Breast epithelium (tissue), 3 donors: ENCODE measurements at regions not wholly inside any gene's neighbourhood (a gene's known extent, or its start where the extent isn't known, plus 50 kb on each side); places are given as distances from the start of the nearest gene placed in this dataset.

Experiments used
- POLR2A ChIP-seq: fragments of 450-650 bp; IDR thresholded peaks from one replicate; pipeline ENCODE4 v1.6.1; 2016; ENCODE audit warnings: antibody characterized with exemption, mild to moderate bottlenecking, moderate library complexity
- POLR2AphosphoS5 ChIP-seq, 3 donors: sonication (generic); formaldehyde crosslinking; IDR thresholded peaks; one replicate each; pipeline ENCODE4 v1.6.1; 2017; ENCODE audit warnings: antibody characterized with exemption in 3 of 3
- TF ChIP-seq, protein P1 (sequence below), 3 donors: fragments of 450-650 bp; IDR thresholded peaks; one replicate each; pipeline ENCODE4 v1.5.1; 2016 to 2017; ENCODE audit warnings: antibody characterized with exemption in 3 of 3, mild to moderate bottlenecking in 3 of 3, moderate library complexity in 3 of 3

DNA sequence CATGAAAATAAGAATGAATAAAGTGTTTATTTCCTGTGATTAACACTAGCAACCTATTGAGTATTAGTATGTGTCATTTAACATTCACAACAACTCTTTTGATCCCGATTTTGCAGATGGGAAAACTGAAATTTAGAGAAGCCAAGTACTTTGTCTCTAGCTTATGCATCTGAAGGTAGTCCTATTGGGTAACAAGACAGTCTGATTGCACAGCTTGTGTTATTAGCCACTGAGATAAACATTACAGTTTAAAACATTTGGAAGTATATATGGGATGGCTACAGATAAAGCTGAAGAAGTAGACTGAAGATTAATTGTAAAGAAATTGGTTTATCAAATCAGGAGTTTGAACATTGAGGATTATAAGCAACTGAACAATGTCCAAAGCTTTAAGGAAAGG lies 99.6 kb upstream of the PDE5A start:
- TF ChIP-seq POLR2A (no peak), POLR2AphosphoS5 (IDR thresholded peaks at IDR 0.05) (no peak)
- TF ChIP-seq, protein P1, sequence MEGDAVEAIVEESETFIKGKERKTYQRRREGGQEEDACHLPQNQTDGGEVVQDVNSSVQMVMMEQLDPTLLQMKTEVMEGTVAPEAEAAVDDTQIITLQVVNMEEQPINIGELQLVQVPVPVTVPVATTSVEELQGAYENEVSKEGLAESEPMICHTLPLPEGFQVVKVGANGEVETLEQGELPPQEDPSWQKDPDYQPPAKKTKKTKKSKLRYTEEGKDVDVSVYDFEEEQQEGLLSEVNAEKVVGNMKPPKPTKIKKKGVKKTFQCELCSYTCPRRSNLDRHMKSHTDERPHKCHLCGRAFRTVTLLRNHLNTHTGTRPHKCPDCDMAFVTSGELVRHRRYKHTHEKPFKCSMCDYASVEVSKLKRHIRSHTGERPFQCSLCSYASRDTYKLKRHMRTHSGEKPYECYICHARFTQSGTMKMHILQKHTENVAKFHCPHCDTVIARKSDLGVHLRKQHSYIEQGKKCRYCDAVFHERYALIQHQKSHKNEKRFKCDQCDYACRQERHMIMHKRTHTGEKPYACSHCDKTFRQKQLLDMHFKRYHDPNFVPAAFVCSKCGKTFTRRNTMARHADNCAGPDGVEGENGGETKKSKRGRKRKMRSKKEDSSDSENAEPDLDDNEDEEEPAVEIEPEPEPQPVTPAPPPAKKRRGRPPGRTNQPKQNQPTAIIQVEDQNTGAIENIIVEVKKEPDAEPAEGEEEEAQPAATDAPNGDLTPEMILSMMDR (IDR thresholded peaks at IDR 0.05) = no peak
